ENCODE measurements at regions not wholly inside any gene's neighbourhood (a gene's known extent, or its start where the extent isn't known, plus 50 kb on each side); places are given as distances from the start of the nearest gene placed in this dataset.
"Not testable (repeated sequence)": the region's sequence is repeated elsewhere in the genome, so short reads cannot be mapped to it uniquely, and the experiment has no call there.

GRCh38 chr4:102397056-102397455, 51.8 kb upstream of the SLC39A8 start:
- BruUV-seq (replicated peaks); DNase-seq (ENCODE audit: low spot score); H3K4me1 ChIP-seq (ENCODE audit: insufficient read depth, low read length, poor library complexity, severe bottlenecking); H3K36me3 ChIP-seq (ENCODE audit: insufficient read depth, low read length); H4K20me1 ChIP-seq (ENCODE audit: insufficient read depth, low read length); POLR2A ChIA-PET; H3K4me3 ChIP-seq (ENCODE audit: low read depth, low read length, poor library complexity, severe bottlenecking); H3K27ac ChIP-seq (ENCODE audit: low read depth, low read length, poor library complexity, severe bottlenecking); H3K4me2 ChIP-seq (ENCODE audit: low read length); intact Hi-C loops (cut with micrococcal nuclease; ENCODE audit: unreplicated experiment); H3K9me3 ChIP-seq (ENCODE audit: low read length); CTCF ChIA-PET (ENCODE audit: unreplicated experiment); H2AFZ ChIP-seq (ENCODE audit: low read length); H3K79me2 ChIP-seq (ENCODE audit: insufficient read depth, low read depth, low read length); H3K9me2 ChIP-seq (ENCODE audit: insufficient read depth, low read length): not testable (repeated sequence)

- BruUV-seq (replicated peaks) = no TSS peak
- intact Hi-C loops (cut with micrococcal nuclease; ENCODE audit: unreplicated experiment) = no loop called here
- no peak for DNase-seq (ENCODE audit: low spot score)
- TF ChIP-seq CTCF (conservative IDR thresholded peaks at IDR 0.05; ENCODE audit: low read length) = no peak
- no peak for TF ChIP-seq EZH2phosphoT487 (IDR thresholded peaks at IDR 0.05; ENCODE audit: borderline replicate concordance, low read depth, low read length)
- H4K20me1 ChIP-seq (ENCODE audit: insufficient read depth, low read length) = no peaks in the 10 kb centered on the region
- H3K4me1 ChIP-seq (ENCODE audit: insufficient read depth, low read length, poor library complexity, severe bottlenecking) = no peaks in the 10 kb centered on the region
- no peaks in the 10 kb centered on the region for H3K36me3 ChIP-seq (ENCODE audit: insufficient read depth, low read length)
- H3K27ac ChIP-seq (ENCODE audit: low read depth, low read length, poor library complexity, severe bottlenecking) = no peak overlapping the region
- CTCF ChIA-PET (ENCODE audit: unreplicated experiment) = no interaction called here
- POLR2A ChIA-PET = no interaction called here
- no peaks in the 10 kb centered on the region for H3K9me2 ChIP-seq (ENCODE audit: insufficient read depth, low read length)
- H2AFZ ChIP-seq (ENCODE audit: low read length) = no peak overlapping the region
- no peaks in the 10 kb centered on the region for H3K79me2 ChIP-seq (ENCODE audit: insufficient read depth, low read depth, low read length)
- H3K4me2 ChIP-seq (ENCODE audit: low read length) = no peak overlapping the region
- H3K9me3 ChIP-seq (ENCODE audit: low read length) = no peaks in the 10 kb centered on the region
- H3K4me3 ChIP-seq (ENCODE audit: low read depth, low read length, poor library complexity, severe bottlenecking) = no peak overlapping the region
Measured at GRCh38 chr4:102399021-102399420, 53.7 kb upstream of the SLC39A8 start.

- DNase-seq (ENCODE audit: low spot score) = no peak
- Histone ChIP-seq H3K9me3 (ENCODE audit: low read length) (no peaks in the 10 kb centered on the region), H3K4me3 (ENCODE audit: low read depth, low read length, poor library complexity, severe bottlenecking) (no peak overlapping the region), H3K79me2 (ENCODE audit: insufficient read depth, low read depth, low read length) (no peaks in the 10 kb centered on the region), H3K4me1 (ENCODE audit: insufficient read depth, low read length, poor library complexity, severe bottlenecking) (no peaks in the 10 kb centered on the region), H3K27ac (ENCODE audit: low read depth, low read length, poor library complexity, severe bottlenecking) (no peak overlapping the region), H3K4me2 (ENCODE audit: low read length) (no peak overlapping the region), H2AFZ (ENCODE audit: low read length) (no peak overlapping the region), H3K9me2 (ENCODE audit: insufficient read depth, low read length) (no peaks in the 10 kb centered on the region), H4K20me1 (ENCODE audit: insufficient read depth, low read length) (no peaks in the 10 kb centered on the region), H3K36me3 (ENCODE audit: insufficient read depth, low read length) (no peaks in the 10 kb centered on the region)
- ChIA-PET POLR2A (no interaction called here), CTCF (ENCODE audit: unreplicated experiment) (no interaction called here)
- intact Hi-C loops (cut with micrococcal nuclease; ENCODE audit: unreplicated experiment) = no loop called here
- TF ChIP-seq CTCF (conservative IDR thresholded peaks at IDR 0.05; ENCODE audit: low read length) (no peak), EZH2phosphoT487 (IDR thresholded peaks at IDR 0.05; ENCODE audit: borderline replicate concordance, low read depth, low read length) (no peak)
- no TSS peak for BruUV-seq (replicated peaks)
Measured at GRCh38 chr4:102400898-102401297, 55.6 kb upstream of the SLC39A8 start.
